Lung (tissue), 11 donors: ENCODE measurements at regions not wholly inside any gene's neighbourhood (a gene's known extent, or its start where the extent isn't known, plus 50 kb on each side); places are given as distances from the start of the nearest gene placed in this dataset.

Experiments used
- ATAC-seq: fragments of 200-7000 bp; cut with Tn5 transposase; one replicate; pipeline ENCODE4 v1.9.1; 2020; ENCODE audit warnings: moderate number of reproducible peaks; ENCODE audit not compliant: insufficient read depth, low FRiP score
- DNase-seq, 3 donors: peaks; one replicate each; pipeline ENCODE4 v3.0.0-alpha.2; 2013 to 2017
- H3K27ac ChIP-seq, 2 donors: one replicate each; pipeline ENCODE4 v1.5.1; 2013; ENCODE audit warnings: mild to moderate bottlenecking in 2 of 2, moderate library complexity in 2 of 2, control low read depth in 1 of 2, inconsistent platforms in 1 of 2, low read depth in 1 of 2, low read length in 1 of 2
- H3K27me3 ChIP-seq, 3 donors: one replicate each; pipeline ENCODE4 v1.5.1; 2013; ENCODE audit warnings: low read length in 2 of 3; ENCODE audit not compliant: control insufficient read depth in 3 of 3, insufficient read depth in 3 of 3
- H3K36me3 ChIP-seq, 4 donors: one replicate each; pipeline ENCODE4 v1.5.1; 2013; ENCODE audit warnings: low read length in 4 of 4, mild to moderate bottlenecking in 1 of 4, moderate library complexity in 1 of 4; ENCODE audit not compliant: control insufficient read depth in 4 of 4, insufficient read depth in 4 of 4
- H3K4me1 ChIP-seq, 5 donors: one replicate each; pipeline ENCODE4 v1.5.1; 2013; ENCODE audit warnings: low read length in 5 of 5, mild to moderate bottlenecking in 2 of 5, moderate library complexity in 1 of 5; ENCODE audit not compliant: control insufficient read depth in 5 of 5, insufficient read depth in 5 of 5
- H3K4me3 ChIP-seq: one replicate; pipeline ENCODE4 v1.5.1; 2013; ENCODE audit warnings: mild to moderate bottlenecking, control low read depth, moderate library complexity
- H3K9ac ChIP-seq, 2 donors: one replicate each; pipeline ENCODE4 v1.5.1; 2013; ENCODE audit warnings: low read length in 2 of 2, control low read depth in 1 of 2; ENCODE audit not compliant: insufficient read depth in 1 of 2
- H3K9me3 ChIP-seq, 4 donors: one replicate each; pipeline ENCODE4 v1.5.1; 2013; ENCODE audit warnings: low read length in 3 of 4, mild to moderate bottlenecking in 1 of 4, moderate library complexity in 1 of 4; ENCODE audit not compliant: control insufficient read depth in 4 of 4, insufficient read depth in 3 of 4
- CTCF ChIP-seq: IDR thresholded peaks from 2 replicates; pipeline ENCODE4 v1.5.1; 2012; ENCODE audit warnings: mild to moderate bottlenecking; ENCODE audit errors: control extremely low read depth, extremely low read depth
- WGBS, 2 donors: extraction: QIAGEN DNeasy Blood & Tissue Kit; methylation state at CpG; one replicate each; pipeline ENCODE4 v1.1.7; 2013; 5-methylcytosine and 5-hydroxymethylcytosine counted together
- donor health status: control.
- donor health status: control.
- donor health status: Bipolar disorder and iron deficiency.
- donor health status: healthy.
- donor health status: DM: yes; HTN: yes; CAD: no.

- ATAC-seq (peak; percentile 73), DNase-seq (peak; percentile 28 to 93 (median 84))
- no peaks in the 10 kb centered on the region for H3K36me3 ChIP-seq
- H3K27me3 ChIP-seq: no peaks in the 10 kb centered on the region
- WGBS, 2 donors: 11 to 33% methylated on average over 2 of the region's 2 CpGs
- H3K27ac ChIP-seq: no peak overlapping the region
- no peaks in the 10 kb centered on the region for H3K9me3 ChIP-seq
- H3K4me1 ChIP-seq: no peaks in the 10 kb centered on the region
- peak; percentile 50 for TF ChIP-seq CTCF
- H3K4me3 ChIP-seq: no peak overlapping the region
- H3K9ac ChIP-seq: no peak overlapping the region
Observed at GRCh38 chr11:87421422-87421821, 383.7 kb downstream of the TMEM135 start.

GRCh38 chr11:87417951-87418350, 380.2 kb downstream of the TMEM135 start:
- no peak for DNase-seq
- no peak for ATAC-seq
- no peak overlapping the region for H3K4me3 ChIP-seq
- H3K4me1 ChIP-seq: no peaks in the 10 kb centered on the region
- H3K9me3 ChIP-seq: no peaks in the 10 kb centered on the region
- H3K27ac ChIP-seq: no peak overlapping the region
- no peaks in the 10 kb centered on the region for H3K27me3 ChIP-seq
- no peak overlapping the region for H3K9ac ChIP-seq
- no peak for TF ChIP-seq CTCF
- no peaks in the 10 kb centered on the region for H3K36me3 ChIP-seq

- 89 to 95% methylated on average over 3 of the region's 3 CpGs for WGBS, 2 donors
- Histone ChIP-seq H3K4me3 (no peak overlapping the region), H3K9me3 (peaks cover 0 to 3% (median 0%) of the 10 kb centered on the region in 4 donors), H3K9ac (no peak overlapping the region), H3K4me1 (no peaks in the 10 kb centered on the region), H3K27me3 (no peaks in the 10 kb centered on the region), H3K36me3 (no peaks in the 10 kb centered on the region), H3K27ac (no peak overlapping the region)
- TF ChIP-seq CTCF: no peak
- no peak for ATAC-seq
- no peak for DNase-seq
Observed at GRCh38 chr11:87405843-87406242, 368.1 kb downstream of the TMEM135 start.

GRCh38 chr11:87405356-87405755, 367.6 kb downstream of the TMEM135 start:
- no peak overlapping the region for H3K27ac ChIP-seq
- TF ChIP-seq CTCF: no peak

More at GRCh38 chr11:87405356-87405755, 367.6 kb downstream of the TMEM135 start:
- ATAC-seq (no peak), DNase-seq (no peak)
- peaks cover 0 to 3% (median 0%) of the 10 kb centered on the region in 4 donors for H3K9me3 ChIP-seq
- H3K27me3 ChIP-seq: no peaks in the 10 kb centered on the region
- no peak overlapping the region for H3K4me3 ChIP-seq
- H3K4me1 ChIP-seq: no peaks in the 10 kb centered on the region
- H3K36me3 ChIP-seq: no peaks in the 10 kb centered on the region
- no peak overlapping the region for H3K9ac ChIP-seq
- 84 to 93% methylated on average over 2 of the region's 2 CpGs for WGBS, 2 donors
